HEK293 (cell line): ENCODE measurements at regions not wholly inside any gene's neighbourhood (a gene's known extent, or its start where the extent isn't known, plus 50 kb on each side); places are given as distances from the start of the nearest gene placed in this dataset.

Source experiments
- CTCF ChIA-PET: fragments of 350-600 bp; formaldehyde crosslinking; extraction: SDS; loops from one replicate; lab custom pipeline; 2021; ENCODE audit warnings: antibody characterized with exemption; lab: Yijun Ruan, JAX
- POLR2A ChIA-PET: fragments of 300-600 bp; formaldehyde crosslinking; extraction: SDS; loops from one replicate; lab custom pipeline; 2020; ENCODE audit warnings: antibody characterized with exemption, inconsistent platforms; lab: Yijun Ruan, JAX
- H3K27ac ChIP-seq: fragments of 200-500 bp; sonication (Bioruptor generic); 2 replicates; pipeline ENCODE4 v1.5.1; 2014; ENCODE audit warnings: low read depth, low read length, control low read depth, inconsistent platforms; ENCODE audit errors: extremely low read depth
- H3K36me3 ChIP-seq, 2 experiments: fragments of 200-500 bp in 1 of 2; sonication (Bioruptor generic) in 1 of 2; 1 replicate in 1 of 2; 2 replicates in 1 of 2; pipeline ENCODE4 v1.5.1; 2014 to 2017; ENCODE audit warnings: inconsistent platforms in 2 of 2, low read length in 2 of 2; ENCODE audit not compliant: control insufficient read depth in 2 of 2, insufficient read depth in 1 of 2
- H3K4me1 ChIP-seq: fragments of 200-500 bp; sonication (Bioruptor generic); 2 replicates; pipeline ENCODE4 v1.5.1; 2014; ENCODE audit warnings: mild to moderate bottlenecking, low read length, inconsistent platforms; ENCODE audit not compliant: control insufficient read depth, insufficient read depth
- H3K4me3 ChIP-seq: 2 replicates; pipeline ENCODE4 v1.5.1; 2011; ENCODE audit warnings: low read depth, mild to moderate bottlenecking, control low read depth, low read length, moderate library complexity
- H3K9me3 ChIP-seq: fragments of 200-500 bp; sonication (Bioruptor generic); 2 replicates; pipeline ENCODE4 v1.5.1; 2014; ENCODE audit warnings: low read depth, low read length, inconsistent platforms; ENCODE audit not compliant: control insufficient read depth, insufficient read depth
- HOXD13 ChIP-seq: sonication (generic); formaldehyde crosslinking; IDR thresholded peaks from 2 replicates; pipeline ENCODE4 v1.8.0; 2022; ENCODE audit warnings: missing genetic modification reagents, borderline replicate concordance
- MZF1 ChIP-seq: fragments of 450-650 bp; formaldehyde crosslinking; IDR thresholded peaks from 2 replicates; pipeline ENCODE4 v1.5.1; 2017; ENCODE audit warnings: missing biosample characterization, missing genetic modification characterization, borderline replicate concordance
- PRDM2 ChIP-seq: fragments of 450-650 bp; formaldehyde crosslinking; IDR thresholded peaks from 2 replicates; pipeline ENCODE4 v1.5.1; 2016; ENCODE audit warnings: missing biosample characterization, missing genetic modification characterization, borderline replicate concordance
- ZBTB17 ChIP-seq: fragments of 450-650 bp; formaldehyde crosslinking; IDR thresholded peaks from 2 replicates; pipeline ENCODE4 v1.5.1; 2016; ENCODE audit warnings: missing biosample characterization, missing genetic modification characterization
- ZBTB49 ChIP-seq: fragments of 450-650 bp; formaldehyde crosslinking; IDR thresholded peaks from 2 replicates; pipeline ENCODE4 v1.5.1; 2016; ENCODE audit warnings: missing biosample characterization, missing genetic modification characterization, low read depth
- ZNF114 ChIP-seq: fragments of 450-650 bp; formaldehyde crosslinking; IDR thresholded peaks from 2 replicates; pipeline ENCODE4 v1.5.0; 2017; ENCODE audit warnings: missing biosample characterization, missing genetic modification characterization
- ZNF175 ChIP-seq: fragments of 450-650 bp; formaldehyde crosslinking; IDR thresholded peaks from 2 replicates; pipeline ENCODE4 v1.5.1; 2016; ENCODE audit warnings: missing biosample characterization, missing genetic modification characterization
- ZNF280C ChIP-seq: fragments of 450-650 bp; formaldehyde crosslinking; IDR thresholded peaks from 2 replicates; pipeline ENCODE4 v1.5.1; 2016; ENCODE audit warnings: missing biosample characterization, missing genetic modification characterization
- ZNF354C ChIP-seq: fragments of 450-650 bp; formaldehyde crosslinking; IDR thresholded peaks from 2 replicates; pipeline ENCODE4 v1.5.1; 2016; ENCODE audit warnings: missing biosample characterization, missing genetic modification characterization, low read depth, borderline replicate concordance
- ZNF37A ChIP-seq: fragments of 450-650 bp; IDR thresholded peaks from 2 replicates; pipeline ENCODE4 v1.5.1; 2018; ENCODE audit warnings: missing biosample characterization, missing genetic modification characterization
- ZNF398 ChIP-seq: fragments of 450-650 bp; formaldehyde crosslinking; IDR thresholded peaks from 2 replicates; pipeline ENCODE4 v1.5.1; 2017; ENCODE audit warnings: missing biosample characterization, missing genetic modification characterization
- ZNF416 ChIP-seq: fragments of 450-650 bp; formaldehyde crosslinking; IDR thresholded peaks from 2 replicates; pipeline ENCODE4 v1.5.1; 2016; ENCODE audit warnings: missing biosample characterization, missing genetic modification characterization
- ZNF48 ChIP-seq: fragments of 450-650 bp; formaldehyde crosslinking; IDR thresholded peaks from 2 replicates; pipeline ENCODE4 v1.5.1; 2016; ENCODE audit warnings: missing biosample characterization, missing genetic modification characterization
- ZNF600 ChIP-seq: fragments of 450-650 bp; formaldehyde crosslinking; IDR thresholded peaks from 2 replicates; pipeline ENCODE4 v1.5.1; 2016; ENCODE audit warnings: missing biosample characterization, missing genetic modification characterization
- ZNF610 ChIP-seq: fragments of 450-650 bp; formaldehyde crosslinking; IDR thresholded peaks from 2 replicates; pipeline ENCODE4 v1.5.1; 2016; ENCODE audit warnings: missing biosample characterization, missing genetic modification characterization, borderline replicate concordance
- ZNF747 ChIP-seq: fragments of 450-650 bp; formaldehyde crosslinking; IDR thresholded peaks from 2 replicates; pipeline ENCODE4 v1.5.1; 2016; ENCODE audit warnings: missing biosample characterization, missing genetic modification characterization
- ZNF76 ChIP-seq: fragments of 450-650 bp; formaldehyde crosslinking; IDR thresholded peaks from 2 replicates; pipeline ENCODE4; 2016; ENCODE audit warnings: low read depth, missing biosample characterization, missing genetic modification characterization, borderline replicate concordance
- ZNF768 ChIP-seq: fragments of 450-650 bp; formaldehyde crosslinking; IDR thresholded peaks from 2 replicates; pipeline ENCODE4 v1.5.1; 2018; ENCODE audit warnings: missing biosample characterization, mild to moderate bottlenecking, missing genetic modification characterization
- ZNF792 ChIP-seq: fragments of 450-650 bp; formaldehyde crosslinking; IDR thresholded peaks from 2 replicates; pipeline ENCODE4 v1.5.1; 2016; ENCODE audit warnings: missing biosample characterization, missing genetic modification characterization
- ZNF837 ChIP-seq: fragments of 450-650 bp; formaldehyde crosslinking; IDR thresholded peaks from 2 replicates; pipeline ENCODE4 v1.5.1; 2016; ENCODE audit warnings: missing biosample characterization, missing genetic modification characterization
- ZSCAN16 ChIP-seq: fragments of 450-650 bp; formaldehyde crosslinking; IDR thresholded peaks from 2 replicates; pipeline ENCODE4 v1.5.1; 2016; ENCODE audit warnings: missing biosample characterization, missing genetic modification characterization
- ZSCAN30 ChIP-seq: fragments of 450-650 bp; IDR thresholded peaks from 2 replicates; pipeline ENCODE4 v1.5.1; 2018; ENCODE audit warnings: missing biosample characterization, mild to moderate bottlenecking, missing genetic modification characterization, moderate library complexity

GRCh38 chr9:1538301-1538700, 476.8 kb upstream of the SMARCA2 start:
- Histone ChIP-seq H3K9me3 (no peaks in the 10 kb centered on the region), H3K27ac (no peak overlapping the region), H3K4me3 (no peak overlapping the region)
- ChIA-PET CTCF (no interaction called here), POLR2A (no interaction called here)
- no peak for TF ChIP-seq ZSCAN16 (tag by site-specific recombination)
- TF ChIP-seq ZNF354C (tag by site-specific recombination), result no peak
- no peak for TF ChIP-seq ZNF792
- TF ChIP-seq ZNF610 (tag by site-specific recombination), result no peak
- TF ChIP-seq, all 188 proteins: peak for 0
- no peaks in the 10 kb centered on the region for H3K4me1 ChIP-seq
- no peaks in the 10 kb centered on the region for H3K36me3 ChIP-seq

GRCh38 chr9:1539216-1539615, 475.9 kb upstream of the SMARCA2 start:
- H3K36me3 ChIP-seq, result no peaks in the 10 kb centered on the region
- no peaks in the 10 kb centered on the region for H3K4me1 ChIP-seq
- no peak overlapping the region for H3K4me3 ChIP-seq
- POLR2A ChIA-PET, result no interaction called here
- CTCF ChIA-PET, result no interaction called here
- TF ChIP-seq ZNF416 (tag by site-specific recombination) (no peak), ZNF768 (tag by site-specific recombination) (no peak), ZNF37A (tag by site-specific recombination) (no peak), ZNF48 (tag by site-specific recombination) (no peak), ZNF280C (tag by site-specific recombination) (no peak), MZF1 (tag by site-specific recombination) (no peak), HOXD13 (CRISPR knock-in tag) (no peak), ZNF114 (tag by site-specific recombination) (no peak), ZNF76 (tag by site-specific recombination) (no peak), PRDM2 (no peak), ZNF747 (no peak), ZBTB49 (tag by site-specific recombination) (no peak), ZBTB17 (no peak), ZNF354C (tag by site-specific recombination) (no peak), ZSCAN30 (tag by site-specific recombination) (no peak), ZNF837 (no peak), ZNF398 (no peak), ZNF600 (tag by site-specific recombination) (no peak), ZNF175 (tag by site-specific recombination) (no peak)
- TF ChIP-seq, all 188 proteins: peak for 0
- no peaks in the 10 kb centered on the region for H3K9me3 ChIP-seq
- no peak overlapping the region for H3K27ac ChIP-seq
